ENCODE measurements at regions not wholly inside any gene's neighbourhood (a gene's known extent, or its start where the extent isn't known, plus 50 kb on each side); places are given as distances from the start of the nearest gene placed in this dataset.

DNA sequence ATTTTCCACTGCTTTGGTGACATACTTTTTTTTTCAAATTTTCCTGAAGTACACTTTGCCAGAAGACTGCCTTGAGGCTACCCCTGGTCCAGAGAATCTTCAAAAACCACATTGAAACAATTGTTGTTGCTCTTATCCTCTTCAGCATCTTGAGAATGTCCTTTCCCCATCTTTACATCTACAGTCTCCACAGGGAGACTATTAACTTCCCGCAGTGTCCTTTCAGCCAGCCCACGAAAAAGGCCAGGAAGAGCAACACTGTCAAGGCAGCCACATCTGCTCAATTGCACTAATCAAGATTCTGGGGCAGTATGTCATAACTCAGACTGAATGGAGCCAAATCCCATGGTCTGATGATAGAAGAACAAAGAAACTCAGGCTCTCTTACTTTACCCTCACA lies 148.3 kb downstream of the ENC1 start:
- H3K27ac ChIP-seq (ENCODE audit: low read depth, low read length), result no peak overlapping the region
- no peaks in the 10 kb centered on the region for H3K79me2 ChIP-seq (ENCODE audit: insufficient read depth, low read length)
- H3K4me3 ChIP-seq (ENCODE audit: insufficient read depth, low read length), result no peak overlapping the region
- H3K4me2 ChIP-seq (ENCODE audit: insufficient read depth, low read length), result no peak overlapping the region
- TF ChIP-seq, protein P1, sequence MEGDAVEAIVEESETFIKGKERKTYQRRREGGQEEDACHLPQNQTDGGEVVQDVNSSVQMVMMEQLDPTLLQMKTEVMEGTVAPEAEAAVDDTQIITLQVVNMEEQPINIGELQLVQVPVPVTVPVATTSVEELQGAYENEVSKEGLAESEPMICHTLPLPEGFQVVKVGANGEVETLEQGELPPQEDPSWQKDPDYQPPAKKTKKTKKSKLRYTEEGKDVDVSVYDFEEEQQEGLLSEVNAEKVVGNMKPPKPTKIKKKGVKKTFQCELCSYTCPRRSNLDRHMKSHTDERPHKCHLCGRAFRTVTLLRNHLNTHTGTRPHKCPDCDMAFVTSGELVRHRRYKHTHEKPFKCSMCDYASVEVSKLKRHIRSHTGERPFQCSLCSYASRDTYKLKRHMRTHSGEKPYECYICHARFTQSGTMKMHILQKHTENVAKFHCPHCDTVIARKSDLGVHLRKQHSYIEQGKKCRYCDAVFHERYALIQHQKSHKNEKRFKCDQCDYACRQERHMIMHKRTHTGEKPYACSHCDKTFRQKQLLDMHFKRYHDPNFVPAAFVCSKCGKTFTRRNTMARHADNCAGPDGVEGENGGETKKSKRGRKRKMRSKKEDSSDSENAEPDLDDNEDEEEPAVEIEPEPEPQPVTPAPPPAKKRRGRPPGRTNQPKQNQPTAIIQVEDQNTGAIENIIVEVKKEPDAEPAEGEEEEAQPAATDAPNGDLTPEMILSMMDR (IDR thresholded peaks at IDR 0.05; ENCODE audit: extremely low read depth, low read depth, low read length), result no peak
- H4K20me1 ChIP-seq (ENCODE audit: insufficient read depth, low read length), result no peaks in the 10 kb centered on the region
- H3K4me1 ChIP-seq (ENCODE audit: insufficient read depth, low read length), result no peaks in the 10 kb centered on the region
- no peak overlapping the region for H2AFZ ChIP-seq (ENCODE audit: low read length)
- no peaks in the 10 kb centered on the region for H3K36me3 ChIP-seq (ENCODE audit: insufficient read depth, low read length)
- no peak for DNase-seq (ENCODE audit: insufficient read length, low spot score, missing footprints)
- no peaks in the 10 kb centered on the region for H3K27me3 ChIP-seq (ENCODE audit: insufficient read depth, low read length)
- H3K9me3 ChIP-seq (ENCODE audit: low read depth, low read length), result no peaks in the 10 kb centered on the region

DNA sequence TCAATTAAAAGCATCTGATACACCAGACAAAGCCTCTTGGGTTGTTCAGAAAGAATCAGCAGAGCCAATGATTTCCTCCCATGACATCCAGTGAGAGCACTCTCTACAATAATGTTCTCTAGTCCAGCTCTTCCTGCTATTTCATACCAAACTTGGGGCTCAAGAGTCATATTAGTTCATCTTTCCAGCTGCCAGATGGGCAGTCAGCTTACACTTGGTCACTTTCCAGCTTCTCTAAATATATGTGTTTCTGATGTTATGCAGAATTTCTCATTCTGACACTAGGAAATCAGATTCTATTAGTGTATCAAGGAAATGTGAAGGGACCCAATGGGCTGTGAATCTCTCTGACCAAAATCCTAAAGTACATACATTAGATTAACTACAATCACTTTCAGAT lies 148.9 kb downstream of the ENC1 start:
- TF ChIP-seq, protein P1 (IDR thresholded peaks at IDR 0.05; ENCODE audit: extremely low read depth, low read depth, low read length), result no peak

DNA sequence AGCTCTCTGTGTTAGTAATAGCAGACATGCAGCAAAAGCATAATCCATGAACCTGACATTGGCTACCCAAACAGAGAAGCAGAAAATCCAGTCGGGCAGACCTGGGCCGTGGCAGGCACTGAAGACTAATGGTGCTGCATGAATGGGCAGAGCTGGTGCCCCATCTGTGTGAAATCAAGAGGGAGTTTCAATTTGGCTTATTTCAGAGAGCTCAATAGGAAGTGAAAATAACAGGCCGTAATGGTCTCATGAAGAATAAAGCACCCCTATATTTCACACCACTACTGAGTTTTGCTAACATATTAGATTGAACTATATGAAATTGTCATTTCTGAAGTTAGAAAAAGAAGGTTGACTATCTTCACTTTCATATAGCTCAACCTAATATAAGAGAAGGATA lies 149.7 kb downstream of the ENC1 start:
- Histone ChIP-seq H3K79me2 (ENCODE audit: insufficient read depth, low read length) (no peaks in the 10 kb centered on the region), H3K36me3 (ENCODE audit: insufficient read depth, low read length) (no peaks in the 10 kb centered on the region), H3K4me3 (ENCODE audit: insufficient read depth, low read length) (no peak overlapping the region), H3K4me2 (ENCODE audit: insufficient read depth, low read length) (no peak overlapping the region), H3K4me1 (ENCODE audit: insufficient read depth, low read length) (no peaks in the 10 kb centered on the region), H3K9me3 (ENCODE audit: low read depth, low read length) (no peaks in the 10 kb centered on the region), H3K27me3 (ENCODE audit: insufficient read depth, low read length) (no peaks in the 10 kb centered on the region), H2AFZ (ENCODE audit: low read length) (no peak overlapping the region), H3K27ac (ENCODE audit: low read depth, low read length) (no peak overlapping the region), H4K20me1 (ENCODE audit: insufficient read depth, low read length) (no peaks in the 10 kb centered on the region)
- TF ChIP-seq, protein P1 (IDR thresholded peaks at IDR 0.05; ENCODE audit: extremely low read depth, low read depth, low read length), result no peak
- DNase-seq (ENCODE audit: insufficient read length, low spot score, missing footprints), result no peak

More for the DNA sequence above, 148.9 kb downstream of the ENC1 start:
- Histone ChIP-seq H3K4me1 (ENCODE audit: insufficient read depth, low read length) (no peaks in the 10 kb centered on the region), H3K79me2 (ENCODE audit: insufficient read depth, low read length) (no peaks in the 10 kb centered on the region), H3K9me3 (ENCODE audit: low read depth, low read length) (no peaks in the 10 kb centered on the region), H3K4me3 (ENCODE audit: insufficient read depth, low read length) (no peak overlapping the region), H3K27me3 (ENCODE audit: insufficient read depth, low read length) (no peaks in the 10 kb centered on the region), H2AFZ (ENCODE audit: low read length) (no peak overlapping the region), H3K27ac (ENCODE audit: low read depth, low read length) (no peak overlapping the region), H3K36me3 (ENCODE audit: insufficient read depth, low read length) (no peaks in the 10 kb centered on the region), H3K4me2 (ENCODE audit: insufficient read depth, low read length) (no peak overlapping the region), H4K20me1 (ENCODE audit: insufficient read depth, low read length) (no peaks in the 10 kb centered on the region)
- no peak for DNase-seq (ENCODE audit: insufficient read length, low spot score, missing footprints)

DNA sequence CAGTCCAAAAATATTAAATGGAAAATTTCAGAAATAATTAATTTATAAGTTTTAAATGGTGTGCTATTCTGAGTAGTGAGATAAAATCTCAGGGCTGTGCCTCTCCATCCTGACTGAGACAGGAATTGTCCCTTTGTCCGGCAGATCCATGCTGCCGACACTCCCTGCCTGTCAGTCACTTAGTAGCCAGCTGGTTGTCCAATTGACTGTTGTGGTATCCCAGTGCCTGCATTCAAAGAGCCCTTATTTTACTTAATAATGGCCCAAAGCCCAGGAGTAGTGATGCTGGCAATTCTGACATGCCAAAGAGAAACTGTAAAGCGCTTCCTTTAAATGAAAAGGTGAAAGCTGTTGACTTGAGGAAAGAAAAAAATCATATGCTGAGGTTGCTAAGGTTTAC lies 157.5 kb downstream of the ENC1 start:
- no peaks in the 10 kb centered on the region for H3K27me3 ChIP-seq (ENCODE audit: insufficient read depth, low read length)

More for the DNA sequence above, 157.5 kb downstream of the ENC1 start:
- peak; percentile 31 for DNase-seq (ENCODE audit: insufficient read length, low spot score, missing footprints)
- H2AFZ ChIP-seq (ENCODE audit: low read length), result no peak overlapping the region
- no peak overlapping the region for H3K4me2 ChIP-seq (ENCODE audit: insufficient read depth, low read length)
- H3K4me1 ChIP-seq (ENCODE audit: insufficient read depth, low read length), result no peaks in the 10 kb centered on the region
- no peaks in the 10 kb centered on the region for H3K9me3 ChIP-seq (ENCODE audit: low read depth, low read length)
- H3K79me2 ChIP-seq (ENCODE audit: insufficient read depth, low read length), result no peaks in the 10 kb centered on the region
- no peak overlapping the region for H3K27ac ChIP-seq (ENCODE audit: low read depth, low read length)
- TF ChIP-seq, protein P1 (IDR thresholded peaks at IDR 0.05; ENCODE audit: extremely low read depth, low read depth, low read length), result no peak
- no peak overlapping the region for H3K4me3 ChIP-seq (ENCODE audit: insufficient read depth, low read length)
- H4K20me1 ChIP-seq (ENCODE audit: insufficient read depth, low read length), result no peaks in the 10 kb centered on the region
- no peaks in the 10 kb centered on the region for H3K36me3 ChIP-seq (ENCODE audit: insufficient read depth, low read length)
